ENCODE measurements at regions not wholly inside any gene's neighbourhood (a gene's known extent, or its start where the extent isn't known, plus 50 kb on each side); places are given as distances from the start of the nearest gene placed in this dataset.

GRCh38 chr12:114964841-114965240, 280.9 kb upstream of the TBX3 start:
- Mint-ChIP-seq H3K4me3 (no peak overlapping the region), H3K9me3 (peaks cover 16% of the 10 kb centered on the region)

DNA sequence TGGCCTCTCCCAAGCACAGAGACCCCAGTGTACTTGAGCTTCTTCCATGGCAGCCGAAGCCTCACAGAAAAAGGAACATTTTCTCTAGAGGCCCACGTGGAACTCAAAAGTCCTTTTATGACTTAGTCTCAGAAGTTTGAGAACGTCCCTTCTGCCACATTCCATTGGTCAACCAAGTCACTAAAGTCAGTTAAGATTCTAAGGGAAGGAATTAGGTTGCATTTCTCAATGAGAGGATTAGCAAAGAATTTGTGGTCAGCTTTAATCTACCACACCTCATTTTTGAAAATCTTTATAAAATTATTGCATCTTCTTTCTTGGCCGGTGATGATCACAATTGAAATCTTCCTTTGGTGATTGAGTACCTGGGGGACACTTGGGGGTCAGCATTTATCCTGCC, 279.9 kb upstream of the TBX3 start:
- DNase-seq (ENCODE audit: low spot score in 2 of 2, unreplicated experiment in 2 of 2) = no peak
- peaks cover 16% of the 10 kb centered on the region for H3K9me3 Mint-ChIP-seq
- TF ChIP-seq CTCF (IDR thresholded peaks at IDR 0.05; ENCODE audit: unreplicated experiment) = no peak
- H3K4me3 Mint-ChIP-seq = no peak overlapping the region
- no peak overlapping the region for H3K27ac Mint-ChIP-seq
- H3K36me3 Mint-ChIP-seq = peaks cover 6% of the 10 kb centered on the region
- H3K4me1 Mint-ChIP-seq = peaks cover 7% of the 10 kb centered on the region
- H3K27me3 Mint-ChIP-seq (ENCODE audit: low read depth) = no peaks in the 10 kb centered on the region

More at GRCh38 chr12:114964841-114965240, 280.9 kb upstream of the TBX3 start:
- H3K4me1 Mint-ChIP-seq = peaks cover 10% of the 10 kb centered on the region
- DNase-seq (ENCODE audit: low spot score in 2 of 2, unreplicated experiment in 2 of 2) = no peak
- no peak overlapping the region for H3K27ac Mint-ChIP-seq
- peaks cover 6% of the 10 kb centered on the region for H3K36me3 Mint-ChIP-seq
- H3K27me3 Mint-ChIP-seq (ENCODE audit: low read depth) = no peaks in the 10 kb centered on the region
- no peak for TF ChIP-seq CTCF (IDR thresholded peaks at IDR 0.05; ENCODE audit: unreplicated experiment)

- Mint-ChIP-seq H3K4me3 (no peak overlapping the region), H3K4me1 (peaks cover 12% of the 10 kb centered on the region), H3K36me3 (peaks cover 6% of the 10 kb centered on the region), H3K27ac (no peak overlapping the region), H3K9me3 (peaks cover 16% of the 10 kb centered on the region), H3K27me3 (ENCODE audit: low read depth) (no peaks in the 10 kb centered on the region)
- TF ChIP-seq CTCF (IDR thresholded peaks at IDR 0.05; ENCODE audit: unreplicated experiment) = no peak
- no peak for DNase-seq (ENCODE audit: low spot score in 2 of 2, unreplicated experiment in 2 of 2)
Measured at GRCh38 chr12:114961491-114961890, 277.5 kb upstream of the TBX3 start.

DNA sequence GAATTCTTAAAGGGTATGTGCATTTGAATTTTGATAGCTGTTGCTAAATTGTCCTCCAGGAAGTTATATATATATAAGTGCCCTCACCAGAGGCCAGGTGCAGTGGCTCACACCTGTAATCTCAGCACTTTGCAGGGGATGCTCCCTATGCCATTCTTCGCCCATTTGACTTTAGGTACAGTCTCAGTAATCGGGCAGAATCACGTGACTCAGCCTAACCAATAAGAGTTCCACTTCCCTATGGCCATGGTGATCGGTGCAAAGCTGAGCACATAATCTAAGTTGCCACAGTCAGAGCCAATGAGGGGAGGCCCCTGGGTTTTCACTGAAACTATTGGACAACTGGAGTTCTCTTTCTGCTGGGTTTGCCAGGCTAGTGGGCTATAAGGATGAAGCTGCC, 274.6 kb upstream of the TBX3 start:
- no peak for TF ChIP-seq CTCF (IDR thresholded peaks at IDR 0.05; ENCODE audit: unreplicated experiment)
- Mint-ChIP-seq H3K4me3 (no peak overlapping the region), H3K36me3 (peaks cover 6% of the 10 kb centered on the region)

DNA sequence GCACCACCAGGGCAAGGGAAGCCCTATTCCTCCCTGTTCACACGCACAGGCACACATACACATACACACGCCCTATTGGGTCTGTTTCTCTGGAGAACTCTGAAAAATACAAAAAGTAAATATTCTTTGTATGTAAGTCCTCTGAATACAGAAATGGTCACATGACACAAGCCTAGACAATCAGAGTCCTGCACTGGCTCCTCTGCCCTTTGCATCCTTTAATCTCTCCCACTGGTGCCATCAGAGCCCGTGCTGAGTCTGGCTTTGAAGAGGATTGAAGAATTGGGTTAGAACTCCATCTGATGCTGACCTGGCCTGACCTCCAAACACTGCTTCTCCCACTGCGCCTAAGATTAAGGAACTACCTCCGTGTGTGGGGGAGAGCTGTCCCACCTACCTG, 273.2 kb upstream of the TBX3 start:
- Mint-ChIP-seq H3K9me3 (no peaks in the 10 kb centered on the region), H3K27ac (peak overlapping the region; percentile 75)

More for the DNA sequence above, 274.6 kb upstream of the TBX3 start:
- no peaks in the 10 kb centered on the region for H3K27me3 Mint-ChIP-seq (ENCODE audit: low read depth)
- no peak overlapping the region for H3K27ac Mint-ChIP-seq
- H3K4me1 Mint-ChIP-seq = peaks cover 27% of the 10 kb centered on the region
- DNase-seq (ENCODE audit: low spot score in 2 of 2, unreplicated experiment in 2 of 2) = no peak
- H3K9me3 Mint-ChIP-seq = peaks cover 7% of the 10 kb centered on the region

More for the DNA sequence above, 273.2 kb upstream of the TBX3 start:
- H3K4me1 Mint-ChIP-seq = peaks cover 39% of the 10 kb centered on the region
- TF ChIP-seq CTCF (IDR thresholded peaks at IDR 0.05; ENCODE audit: unreplicated experiment) = no peak
- H3K27me3 Mint-ChIP-seq (ENCODE audit: low read depth) = no peaks in the 10 kb centered on the region
- no peaks in the 10 kb centered on the region for H3K36me3 Mint-ChIP-seq
- H3K4me3 Mint-ChIP-seq = no peak overlapping the region
- no peak for DNase-seq (ENCODE audit: low spot score in 2 of 2, unreplicated experiment in 2 of 2)
